LNCaP clone FGC (cell line): ENCODE measurements at regions not wholly inside any gene's neighbourhood (a gene's known extent, or its start where the extent isn't known, plus 50 kb on each side); places are given as distances from the start of the nearest gene placed in this dataset.

Experiments
- DNase-seq: peaks from one replicate; pipeline ENCODE4 v3.0.0-alpha.2; 2011; ENCODE audit warnings: low read depth
- H3K4me3 ChIP-seq: 2 replicates; pipeline ENCODE4 v1.5.1; 2011; ENCODE audit warnings: mild to moderate bottlenecking, low read depth, low read length, control low read depth
- TF ChIP-seq, protein P1 (sequence below): IDR thresholded peaks from 2 replicates; pipeline ENCODE4 v1.5.1; 2012; ENCODE audit warnings: mild to moderate bottlenecking; ENCODE audit not compliant: control insufficient read depth, insufficient read depth; ENCODE audit errors: extremely low read depth

DNA sequence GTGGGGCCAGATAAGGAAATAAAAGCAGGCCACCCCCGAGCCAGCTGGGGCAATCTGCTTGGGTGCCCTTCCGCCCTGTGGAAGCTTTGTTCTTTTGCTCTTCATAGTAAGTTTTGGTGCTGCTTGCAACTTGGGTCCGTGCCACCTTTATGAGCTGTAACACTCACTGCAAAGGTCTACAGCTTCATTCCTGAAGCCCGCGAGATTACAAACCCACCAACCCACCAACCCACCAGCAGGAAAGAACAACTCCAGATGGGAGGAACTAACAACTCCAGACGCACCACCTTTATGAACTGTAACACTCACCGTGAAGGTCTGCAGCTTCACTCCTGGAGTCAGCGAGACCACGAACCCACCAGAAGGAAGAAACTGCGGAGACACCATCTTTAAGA lies 84.2 kb upstream of the ARRDC4 start:
- TF ChIP-seq, protein P1, sequence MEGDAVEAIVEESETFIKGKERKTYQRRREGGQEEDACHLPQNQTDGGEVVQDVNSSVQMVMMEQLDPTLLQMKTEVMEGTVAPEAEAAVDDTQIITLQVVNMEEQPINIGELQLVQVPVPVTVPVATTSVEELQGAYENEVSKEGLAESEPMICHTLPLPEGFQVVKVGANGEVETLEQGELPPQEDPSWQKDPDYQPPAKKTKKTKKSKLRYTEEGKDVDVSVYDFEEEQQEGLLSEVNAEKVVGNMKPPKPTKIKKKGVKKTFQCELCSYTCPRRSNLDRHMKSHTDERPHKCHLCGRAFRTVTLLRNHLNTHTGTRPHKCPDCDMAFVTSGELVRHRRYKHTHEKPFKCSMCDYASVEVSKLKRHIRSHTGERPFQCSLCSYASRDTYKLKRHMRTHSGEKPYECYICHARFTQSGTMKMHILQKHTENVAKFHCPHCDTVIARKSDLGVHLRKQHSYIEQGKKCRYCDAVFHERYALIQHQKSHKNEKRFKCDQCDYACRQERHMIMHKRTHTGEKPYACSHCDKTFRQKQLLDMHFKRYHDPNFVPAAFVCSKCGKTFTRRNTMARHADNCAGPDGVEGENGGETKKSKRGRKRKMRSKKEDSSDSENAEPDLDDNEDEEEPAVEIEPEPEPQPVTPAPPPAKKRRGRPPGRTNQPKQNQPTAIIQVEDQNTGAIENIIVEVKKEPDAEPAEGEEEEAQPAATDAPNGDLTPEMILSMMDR: no peak
- no peak overlapping the region for H3K4me3 ChIP-seq
- no peak for DNase-seq

DNA sequence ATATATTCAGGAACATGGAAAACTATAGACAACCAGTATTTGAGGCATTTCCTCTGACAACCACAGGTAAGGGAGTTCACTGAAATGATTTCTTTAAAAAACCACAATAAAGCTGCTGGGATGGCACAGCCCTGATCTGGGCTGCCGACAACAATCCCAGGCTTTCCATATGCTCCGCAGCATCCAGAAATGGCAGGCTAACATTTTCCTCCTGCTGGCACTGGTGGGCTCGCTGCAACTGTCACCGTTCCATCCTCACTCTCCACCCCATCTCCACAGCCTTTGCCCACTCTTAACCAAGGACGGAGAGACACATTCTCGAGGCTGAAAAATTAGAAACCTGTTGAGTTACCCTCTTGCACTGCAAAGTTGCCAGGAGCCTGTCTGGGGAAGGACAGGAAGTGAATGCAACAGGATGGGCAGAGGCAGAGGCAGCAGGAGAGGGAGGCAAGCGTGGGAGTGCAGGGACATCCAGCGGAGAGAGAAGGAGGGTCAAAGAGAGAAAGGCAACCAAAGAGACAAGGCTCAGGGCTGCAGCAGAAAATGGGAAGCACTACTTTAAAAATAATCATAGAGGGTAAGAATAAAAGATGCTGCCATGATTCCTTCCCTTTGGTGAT lies 79.0 kb upstream of the ARRDC4 start:
- no peak for DNase-seq
- TF ChIP-seq, protein P1: no peak

DNA sequence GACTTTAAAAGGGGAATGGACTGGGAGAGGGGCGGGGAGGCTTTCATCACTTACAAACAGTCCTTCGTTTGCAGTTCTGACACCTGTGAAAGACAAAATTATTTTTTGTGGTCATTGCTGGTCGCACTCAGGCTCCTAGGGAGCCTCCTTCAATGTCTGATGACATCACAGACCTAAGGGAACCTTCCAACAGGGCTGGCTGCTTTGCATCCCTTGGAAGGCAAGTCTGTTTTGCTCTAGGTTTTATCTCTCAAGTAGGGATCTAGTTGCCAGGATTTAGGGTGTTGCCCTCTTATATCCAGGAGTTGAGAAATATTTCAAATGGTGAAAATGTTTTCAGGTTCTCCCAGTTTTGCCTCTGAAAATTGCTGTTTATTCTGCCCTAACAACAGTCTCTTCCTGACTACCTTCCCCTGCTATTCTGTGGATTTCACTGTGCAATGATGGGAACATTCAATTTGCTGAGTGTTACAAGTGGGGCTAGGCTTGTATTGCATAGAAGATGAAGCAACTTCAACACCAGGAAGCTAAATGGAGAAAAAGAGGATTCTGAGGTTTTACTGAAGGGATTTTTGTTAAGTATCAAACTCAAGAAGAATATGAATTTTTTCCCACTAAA lies 75.9 kb upstream of the ARRDC4 start:
- H3K4me3 ChIP-seq: no peak overlapping the region
- no peak for DNase-seq
- TF ChIP-seq, protein P1: no peak

More for the DNA sequence above, 79.0 kb upstream of the ARRDC4 start:
- no peak overlapping the region for H3K4me3 ChIP-seq

DNA sequence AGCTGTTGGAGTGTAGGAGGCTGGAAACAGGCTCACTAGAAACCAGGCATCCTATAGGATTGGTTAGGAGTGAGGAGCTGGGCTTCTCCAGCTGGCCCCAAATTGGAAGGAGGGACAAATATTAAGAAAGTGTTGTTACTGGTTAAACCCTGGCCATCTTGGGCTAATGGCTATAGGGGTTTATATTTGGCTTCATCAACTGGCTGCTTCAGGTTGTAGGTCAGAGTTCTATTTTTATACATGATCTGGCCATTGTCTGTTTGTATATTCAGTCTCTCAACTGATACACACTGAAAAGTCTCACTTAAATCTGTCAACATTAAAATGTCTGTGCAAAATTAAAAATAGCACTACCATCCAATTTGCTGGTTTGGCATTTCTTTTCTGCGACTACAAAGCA lies 70.2 kb upstream of the ARRDC4 start:
- TF ChIP-seq, protein P1: no peak
- no peak overlapping the region for H3K4me3 ChIP-seq
- no peak for DNase-seq

DNA sequence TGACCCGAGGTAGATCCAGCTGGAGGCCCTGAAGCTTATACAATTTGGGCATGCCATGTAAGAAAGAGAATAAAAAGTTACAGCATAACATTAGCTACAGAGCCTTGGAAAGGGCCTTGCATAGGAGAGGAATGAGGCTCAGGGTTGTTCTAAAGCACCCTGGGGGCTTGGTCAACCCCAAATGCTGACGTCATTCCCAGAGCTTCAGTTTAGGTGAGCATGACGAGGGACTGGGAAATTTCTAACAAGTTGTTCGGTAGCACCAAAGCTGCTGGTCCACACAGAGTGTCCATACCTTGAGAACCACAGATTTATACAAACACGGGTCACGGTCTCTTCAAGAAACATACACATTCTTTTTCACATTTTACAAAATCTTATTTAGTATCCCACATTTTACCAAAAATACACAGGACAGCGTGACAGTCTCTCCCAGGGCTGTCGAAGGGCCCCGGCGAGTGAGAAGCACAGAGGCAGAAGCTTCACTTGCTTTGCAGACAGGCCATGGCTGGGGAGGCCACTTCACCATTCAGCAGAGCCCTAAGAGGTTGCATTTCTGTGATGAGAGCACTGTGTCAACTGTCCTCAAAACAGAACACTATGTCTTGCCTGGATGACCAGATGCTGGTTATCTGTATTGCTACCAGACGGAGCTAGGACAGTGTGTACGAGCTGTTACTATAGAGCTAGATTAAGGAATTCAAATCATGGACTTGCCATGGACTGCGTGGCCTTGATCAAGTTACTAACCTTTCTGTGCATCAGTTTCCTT lies 68.2 kb upstream of the ARRDC4 start:
- TF ChIP-seq, protein P1: no peak

DNA sequence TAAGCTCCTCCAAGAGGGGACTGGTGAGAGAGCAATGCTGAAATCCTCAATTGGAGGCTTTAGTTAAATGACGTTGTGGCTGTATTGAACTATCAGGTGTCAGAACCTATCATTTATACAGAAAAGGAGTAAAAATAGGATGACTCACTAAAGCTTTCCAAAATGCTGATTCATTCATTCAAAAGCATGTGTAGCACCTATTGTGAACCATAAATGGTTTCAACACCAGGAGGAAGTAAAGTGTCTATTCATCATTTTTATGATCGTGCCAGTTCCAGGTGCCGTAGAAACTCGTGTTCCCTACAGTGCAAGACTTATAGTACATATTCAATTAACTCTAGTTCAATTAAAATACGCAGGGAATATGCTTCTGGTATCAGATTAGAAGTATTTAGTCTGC lies 66.5 kb upstream of the ARRDC4 start:
- TF ChIP-seq, protein P1: no peak
- no peak overlapping the region for H3K4me3 ChIP-seq
- DNase-seq: no peak

More for the DNA sequence above, 68.2 kb upstream of the ARRDC4 start:
- no peak for DNase-seq
- H3K4me3 ChIP-seq: no peak overlapping the region

DNA sequence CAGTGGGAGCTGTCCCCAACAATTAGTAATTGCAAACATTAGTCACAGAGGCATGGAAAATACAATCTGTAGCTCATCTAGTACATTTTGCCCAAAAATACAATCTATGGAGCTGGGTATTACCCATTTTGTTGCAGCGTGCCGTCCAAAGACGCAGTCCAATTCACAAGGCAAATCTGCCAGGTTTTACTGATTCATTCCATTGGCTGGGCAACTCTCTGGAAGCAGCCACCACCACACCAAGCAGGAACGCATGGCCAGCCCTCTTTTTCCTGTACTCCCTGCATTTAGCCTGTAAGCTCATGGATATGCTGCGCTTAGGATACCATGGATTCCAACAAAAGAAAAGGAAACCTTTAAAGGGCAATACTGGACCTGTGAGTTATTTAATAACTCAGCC lies 60.5 kb upstream of the ARRDC4 start:
- no peak for DNase-seq
- H3K4me3 ChIP-seq: no peak overlapping the region
- TF ChIP-seq, protein P1: no peak
